ENCODE measurements at regions not wholly inside any gene's neighbourhood (a gene's known extent, or its start where the extent isn't known, plus 50 kb on each side); places are given as distances from the start of the nearest gene placed in this dataset.

DNA sequence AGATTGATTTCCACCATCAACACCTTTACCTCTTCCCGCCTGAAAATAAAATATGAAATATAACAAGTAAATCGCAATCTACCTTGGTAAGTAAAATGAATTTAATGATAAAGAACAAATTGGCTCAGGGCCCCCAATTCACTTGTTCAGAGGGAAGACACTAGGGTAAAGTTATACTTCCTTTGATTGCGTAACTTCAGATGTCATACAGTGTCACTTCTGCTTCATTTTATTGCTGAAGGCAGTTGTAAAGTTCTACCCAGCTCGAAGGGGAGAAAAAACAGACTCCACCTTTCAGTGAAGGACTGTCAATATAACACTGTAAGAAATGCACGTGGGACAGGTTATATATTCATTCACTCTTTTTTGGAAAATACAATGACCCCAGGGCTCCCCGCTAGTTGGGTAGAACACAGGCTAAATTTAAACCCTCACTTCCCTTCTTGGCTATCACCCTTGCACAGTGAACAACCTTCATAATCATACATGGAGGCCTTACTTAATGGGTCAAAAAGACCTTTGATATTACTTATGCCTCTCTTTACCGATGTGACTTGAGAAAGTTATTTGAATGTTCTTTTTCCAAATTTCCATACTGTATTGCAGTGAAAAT is 848.8 kb downstream of the MAT2B start:
- Mint-ChIP-seq H3K27ac (no peak overlapping the region), H3K27me3 (no peaks in the 10 kb centered on the region), H3K4me1 (no peaks in the 10 kb centered on the region), H3K9me3 (ENCODE audit: insufficient read depth) (no peaks in the 10 kb centered on the region), H3K4me3 (no peak overlapping the region)
- H4K20me1 ChIP-seq (ENCODE audit: control insufficient read depth, insufficient read depth, low read length, poor library complexity, severe bottlenecking) = no peaks in the 10 kb centered on the region
- H3K4me2 ChIP-seq (replicated peaks; ENCODE audit: low read depth, low read length, poor library complexity, severe bottlenecking) = no peak overlapping the region
- ATAC-seq (ENCODE audit: low read depth) (no peak), DNase-seq (no peak)
- intact Hi-C loops (cut with micrococcal nuclease) = no loop called here
- ChIA-PET CTCF (no interaction called here), POLR2A (no interaction called here)
- H3K4me3 ChIP-seq (ENCODE audit: control extremely low read depth in 1 of 5, extremely low read depth in 1 of 5, insufficient read depth in 1 of 5, low read depth in 2 of 5, low read length in 4 of 5) = no peak overlapping the region
- H3K36me3 ChIP-seq (replicated peaks in 1 of 2; ENCODE audit: control extremely low read depth in 1 of 2, control insufficient read depth in 1 of 2, extremely low read depth in 1 of 2, insufficient read depth in 2 of 2, low read length in 1 of 2) = no peaks in the 10 kb centered on the region
- H3K9ac ChIP-seq (ENCODE audit: low read length) = no peak overlapping the region
- H3K27ac ChIP-seq (ENCODE audit: low read length in 2 of 2) = no peak overlapping the region
- no peaks in the 10 kb centered on the region for H3K9me3 ChIP-seq (ENCODE audit: control extremely low read depth in 1 of 3, control insufficient read depth in 2 of 3, insufficient read depth in 1 of 3, low read length in 2 of 3)
- 100% methylated on average over 1 of the region's 7 CpGs for WGBS (ENCODE audit: insufficient coverage)
- H3K79me2 ChIP-seq (ENCODE audit: control insufficient read depth, insufficient read depth, low read length) = no peaks in the 10 kb centered on the region
- TF ChIP-seq EZH2 (IDR thresholded peaks at IDR 0.05; ENCODE audit: borderline replicate concordance, insufficient read depth, low read depth, low read length, poor library complexity, severe bottlenecking) = no peak
- TF ChIP-seq, protein P1, sequence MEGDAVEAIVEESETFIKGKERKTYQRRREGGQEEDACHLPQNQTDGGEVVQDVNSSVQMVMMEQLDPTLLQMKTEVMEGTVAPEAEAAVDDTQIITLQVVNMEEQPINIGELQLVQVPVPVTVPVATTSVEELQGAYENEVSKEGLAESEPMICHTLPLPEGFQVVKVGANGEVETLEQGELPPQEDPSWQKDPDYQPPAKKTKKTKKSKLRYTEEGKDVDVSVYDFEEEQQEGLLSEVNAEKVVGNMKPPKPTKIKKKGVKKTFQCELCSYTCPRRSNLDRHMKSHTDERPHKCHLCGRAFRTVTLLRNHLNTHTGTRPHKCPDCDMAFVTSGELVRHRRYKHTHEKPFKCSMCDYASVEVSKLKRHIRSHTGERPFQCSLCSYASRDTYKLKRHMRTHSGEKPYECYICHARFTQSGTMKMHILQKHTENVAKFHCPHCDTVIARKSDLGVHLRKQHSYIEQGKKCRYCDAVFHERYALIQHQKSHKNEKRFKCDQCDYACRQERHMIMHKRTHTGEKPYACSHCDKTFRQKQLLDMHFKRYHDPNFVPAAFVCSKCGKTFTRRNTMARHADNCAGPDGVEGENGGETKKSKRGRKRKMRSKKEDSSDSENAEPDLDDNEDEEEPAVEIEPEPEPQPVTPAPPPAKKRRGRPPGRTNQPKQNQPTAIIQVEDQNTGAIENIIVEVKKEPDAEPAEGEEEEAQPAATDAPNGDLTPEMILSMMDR (IDR thresholded peaks at IDR 0.05) = no peak
- no peaks in the 10 kb centered on the region for H3K4me1 ChIP-seq (ENCODE audit: control insufficient read depth in 2 of 2, insufficient read depth in 2 of 2, low read length in 2 of 2)
- no peaks in the 10 kb centered on the region for H3K27me3 ChIP-seq (replicated peaks in 1 of 4; ENCODE audit: control extremely low read depth in 1 of 4, control insufficient read depth in 3 of 4, insufficient read depth in 4 of 4, low read length in 3 of 4)
- no peak overlapping the region for H2AFZ ChIP-seq (ENCODE audit: insufficient read depth, low read depth, low read length, poor library complexity, severe bottlenecking)

DNA sequence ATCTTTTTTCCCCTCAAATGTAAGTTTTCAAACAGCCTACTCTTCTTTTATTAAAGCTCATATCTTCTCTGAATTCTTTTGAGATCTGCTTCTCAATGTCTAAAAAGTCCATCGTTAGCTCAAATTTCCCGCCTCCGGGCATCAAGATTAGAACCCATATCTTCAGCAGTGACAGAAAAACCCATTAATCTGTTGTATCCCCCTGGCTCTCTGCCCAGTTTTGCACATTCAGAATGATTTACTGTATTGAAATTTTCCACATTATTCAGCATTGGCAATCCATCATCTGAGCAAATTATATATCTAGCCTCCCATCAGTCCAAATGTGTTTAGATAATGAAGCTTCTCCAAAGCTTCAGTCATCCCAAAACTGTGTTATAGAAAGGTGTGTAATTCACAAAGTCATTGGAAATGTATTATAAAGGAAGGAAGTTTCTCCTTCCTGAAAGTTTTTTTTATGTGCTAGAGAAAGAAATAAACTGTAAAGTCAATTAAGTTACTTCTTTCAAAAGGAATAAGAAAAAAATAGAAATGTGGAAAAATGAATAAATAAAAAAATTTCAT is 849.9 kb downstream of the MAT2B start:
- H3K4me1 ChIP-seq (ENCODE audit: control insufficient read depth in 2 of 2, insufficient read depth in 2 of 2, low read length in 2 of 2) = no peaks in the 10 kb centered on the region
- intact Hi-C loops (cut with micrococcal nuclease) = no loop called here
- Mint-ChIP-seq H3K4me3 (no peak overlapping the region), H3K27me3 (no peaks in the 10 kb centered on the region), H3K9me3 (ENCODE audit: insufficient read depth) (no peaks in the 10 kb centered on the region), H3K4me1 (no peaks in the 10 kb centered on the region), H3K27ac (no peak overlapping the region)
- no peak overlapping the region for H2AFZ ChIP-seq (ENCODE audit: insufficient read depth, low read depth, low read length, poor library complexity, severe bottlenecking)
- no peak overlapping the region for H3K4me3 ChIP-seq (ENCODE audit: control extremely low read depth in 1 of 5, extremely low read depth in 1 of 5, insufficient read depth in 1 of 5, low read depth in 2 of 5, low read length in 4 of 5)
- H3K36me3 ChIP-seq (replicated peaks in 1 of 2; ENCODE audit: control extremely low read depth in 1 of 2, control insufficient read depth in 1 of 2, extremely low read depth in 1 of 2, insufficient read depth in 2 of 2, low read length in 1 of 2) = no peaks in the 10 kb centered on the region
- H3K79me2 ChIP-seq (ENCODE audit: control insufficient read depth, insufficient read depth, low read length) = no peaks in the 10 kb centered on the region
- CTCF ChIA-PET = no interaction called here
- no peak for DNase-seq
- H4K20me1 ChIP-seq (ENCODE audit: control insufficient read depth, insufficient read depth, low read length, poor library complexity, severe bottlenecking) = no peaks in the 10 kb centered on the region
- H3K27ac ChIP-seq (ENCODE audit: low read length in 2 of 2) = no peak overlapping the region
- 60% methylated on average over 2 of the region's 3 CpGs for WGBS (ENCODE audit: insufficient coverage)
- TF ChIP-seq, protein P1 (IDR thresholded peaks at IDR 0.05) = no peak
- TF ChIP-seq EZH2 (IDR thresholded peaks at IDR 0.05; ENCODE audit: borderline replicate concordance, insufficient read depth, low read depth, low read length, poor library complexity, severe bottlenecking) = no peak
- no peak for ATAC-seq (ENCODE audit: low read depth)
- no peaks in the 10 kb centered on the region for H3K9me3 ChIP-seq (ENCODE audit: control extremely low read depth in 1 of 3, control insufficient read depth in 2 of 3, insufficient read depth in 1 of 3, low read length in 2 of 3)
- no peak overlapping the region for H3K4me2 ChIP-seq (replicated peaks; ENCODE audit: low read depth, low read length, poor library complexity, severe bottlenecking)
- H3K9ac ChIP-seq (ENCODE audit: low read length) = no peak overlapping the region
- no peaks in the 10 kb centered on the region for H3K27me3 ChIP-seq (replicated peaks in 1 of 4; ENCODE audit: control extremely low read depth in 1 of 4, control insufficient read depth in 3 of 4, insufficient read depth in 4 of 4, low read length in 3 of 4)
- POLR2A ChIA-PET = no interaction called here
